ENCODE measurements at regions not wholly inside any gene's neighbourhood (a gene's known extent, or its start where the extent isn't known, plus 50 kb on each side); places are given as distances from the start of the nearest gene placed in this dataset.
A peak's percentile ranks its signal among the peaks of the same experiment; 100 is the strongest.
"Not testable (repeated sequence)": the region's sequence is repeated elsewhere in the genome, so short reads cannot be mapped to it uniquely, and the experiment has no call there.

- no peak for TF ChIP-seq CTCF (IDR thresholded peaks at IDR 0.05)
- TF ChIP-seq POLR2AphosphoS5 (IDR thresholded peaks at IDR 0.05; ENCODE audit: insufficient read depth in 1 of 2, low read depth in 1 of 2), result no peak
- TF ChIP-seq POLR2A (IDR thresholded peaks at IDR 0.05), result no peak
- Histone ChIP-seq H3K36me3 (no peaks in the 10 kb centered on the region), H3K4me3 (no peak overlapping the region), H3K9me3 (no peaks in the 10 kb centered on the region), H3K27me3 (no peaks in the 10 kb centered on the region), H3K27ac (no peak overlapping the region), H3K4me1 (no peaks in the 10 kb centered on the region)
- intact Hi-C loops (cut with DNase I), result no loop called here
- no peak for DNase-seq (ENCODE audit: extremely low spot score in 2 of 2)
Measured at GRCh38 chrX:40871385-40872082, 136.2 kb upstream of the MED14 start.

- DNase-seq (ENCODE audit: extremely low spot score in 2 of 2), result no peak
- intact Hi-C loops (cut with DNase I), result no loop called here
- Histone ChIP-seq H3K4me3 (no peak overlapping the region), H3K9me3 (no peaks in the 10 kb centered on the region), H3K4me1 (no peaks in the 10 kb centered on the region), H3K27me3 (no peaks in the 10 kb centered on the region), H3K36me3 (no peaks in the 10 kb centered on the region), H3K27ac (no peak overlapping the region)
- TF ChIP-seq POLR2A (IDR thresholded peaks at IDR 0.05), result no peak
- TF ChIP-seq CTCF (IDR thresholded peaks at IDR 0.05), result no peak
- TF ChIP-seq POLR2AphosphoS5 (IDR thresholded peaks at IDR 0.05; ENCODE audit: insufficient read depth in 1 of 2, low read depth in 1 of 2), result no peak
Measured at GRCh38 chrX:40872351-40872750, 137.0 kb upstream of the MED14 start.

- intact Hi-C loops (cut with DNase I), result no loop called here
- DNase-seq (ENCODE audit: extremely low spot score in 2 of 2), result no peak
- H3K36me3 ChIP-seq, result no peaks in the 10 kb centered on the region
- no peaks in the 10 kb centered on the region for H3K4me1 ChIP-seq
- H3K27ac ChIP-seq, result no peak overlapping the region
- H3K4me3 ChIP-seq, result no peak overlapping the region
- H3K9me3 ChIP-seq, result no peaks in the 10 kb centered on the region
- H3K27me3 ChIP-seq, result no peaks in the 10 kb centered on the region
- TF ChIP-seq CTCF (IDR thresholded peaks at IDR 0.05) (no peak), POLR2AphosphoS5 (IDR thresholded peaks at IDR 0.05; ENCODE audit: insufficient read depth in 1 of 2, low read depth in 1 of 2) (no peak), POLR2A (IDR thresholded peaks at IDR 0.05) (no peak)
Measured at GRCh38 chrX:40875476-40875875, 140.1 kb upstream of the MED14 start.

GRCh38 chrX:40877887-40878286, 142.5 kb upstream of the MED14 start:
- TF ChIP-seq POLR2AphosphoS5 (IDR thresholded peaks at IDR 0.05; ENCODE audit: insufficient read depth in 1 of 2, low read depth in 1 of 2), result no peak
- TF ChIP-seq CTCF (IDR thresholded peaks at IDR 0.05), result peak in 1 of 3 experiments; percentile 26
- Histone ChIP-seq H3K27ac (no peak overlapping the region), H3K27me3 (no peaks in the 10 kb centered on the region), H3K9me3 (no peaks in the 10 kb centered on the region), H3K36me3 (no peaks in the 10 kb centered on the region), H3K4me1 (no peaks in the 10 kb centered on the region), H3K4me3 (no peak overlapping the region)
- intact Hi-C loops (cut with DNase I), result no loop called here
- no peak for DNase-seq (ENCODE audit: extremely low spot score in 2 of 2)

GRCh38 chrX:40878766-40879165, 143.4 kb upstream of the MED14 start:
- intact Hi-C loops (cut with DNase I), result no loop called here
- Histone ChIP-seq H3K4me3 (no peak overlapping the region), H3K27ac (no peak overlapping the region), H3K36me3 (no peaks in the 10 kb centered on the region), H3K4me1 (no peaks in the 10 kb centered on the region), H3K27me3 (no peaks in the 10 kb centered on the region), H3K9me3 (no peaks in the 10 kb centered on the region)
- TF ChIP-seq POLR2AphosphoS5 (IDR thresholded peaks at IDR 0.05; ENCODE audit: insufficient read depth in 1 of 2, low read depth in 1 of 2) (no peak), POLR2A (IDR thresholded peaks at IDR 0.05) (no peak), CTCF (IDR thresholded peaks at IDR 0.05) (no peak)
- no peak for DNase-seq (ENCODE audit: extremely low spot score in 2 of 2)

GRCh38 chrX:40879172-40879571, 143.8 kb upstream of the MED14 start:
- DNase-seq (ENCODE audit: extremely low spot score in 2 of 2); H3K4me3 ChIP-seq; intact Hi-C loops (cut with DNase I); H3K27ac ChIP-seq; H3K27me3 ChIP-seq; H3K9me3 ChIP-seq; H3K36me3 ChIP-seq; H3K4me1 ChIP-seq: not testable (repeated sequence)
